ENCODE measurements at regions not wholly inside any gene's neighbourhood (a gene's known extent, or its start where the extent isn't known, plus 50 kb on each side); places are given as distances from the start of the nearest gene placed in this dataset.

DNA sequence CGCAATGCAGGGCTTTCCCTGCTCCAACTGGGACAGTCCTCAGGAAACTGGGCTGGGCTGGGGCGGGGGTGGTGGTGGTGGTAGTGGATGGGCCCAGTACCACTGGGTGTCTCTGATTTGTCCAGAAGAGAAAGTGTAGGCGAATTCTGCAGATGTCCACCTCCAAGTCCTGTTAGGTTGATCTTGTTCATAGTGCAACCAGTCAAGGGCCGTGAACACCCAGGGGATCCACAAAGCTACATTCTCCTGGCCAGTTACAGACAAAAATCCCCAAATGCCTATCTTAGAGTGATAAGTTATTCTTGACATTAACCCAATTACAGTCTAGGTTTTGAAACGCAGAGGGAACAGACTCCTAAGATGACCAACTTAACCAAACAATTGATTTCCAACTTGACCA lies 97.5 kb upstream of the SHB start:
- no peak overlapping the region for H2BK15ac ChIP-seq (ENCODE audit: low read length)
- no peak overlapping the region for H2AFZ ChIP-seq (ENCODE audit: low read length)
- no peaks in the 10 kb centered on the region for H4K20me1 ChIP-seq (replicated peaks in 1 of 2; ENCODE audit: control insufficient read depth in 1 of 2, insufficient read depth in 2 of 2, low read length in 2 of 2)
- no peaks in the 10 kb centered on the region for H3K36me3 ChIP-seq (ENCODE audit: control insufficient read depth in 2 of 4, insufficient read depth in 4 of 4, low read length in 3 of 4)
- H3K4me3 ChIP-seq (ENCODE audit: extremely low read depth in 1 of 4, insufficient read depth in 2 of 4, low read depth in 3 of 4, low read length in 4 of 4): no peak overlapping the region
- FAIRE-seq (no peak), DNase-seq (ENCODE audit: low read depth in 1 of 2, low spot score in 2 of 2) (no peak)
- H2BK5ac ChIP-seq (ENCODE audit: low read depth, low read length): no peak overlapping the region
- H3K4ac ChIP-seq (replicated peaks; ENCODE audit: insufficient read length, low read depth, low read length): no peak overlapping the region
- no peak overlapping the region for H2BK12ac ChIP-seq (ENCODE audit: low read depth, low read length)
- 79% methylated on average over 5 of the region's 5 CpGs; no CpG with 5 or more reads in 1 of the 2 experiments for WGBS, 2 experiments (ENCODE audit: extremely low coverage in 1 of 2, insufficient coverage in 1 of 2, insufficient read length in 1 of 2, insufficient replicate concordance in 2 of 2, low coverage in 1 of 2, low lambda C conversion rate in 2 of 2, missing lambda C conversion rate in 1 of 2)
- no peak overlapping the region for H3K18ac ChIP-seq (ENCODE audit: extremely low read depth, low read length)
- H2AK5ac ChIP-seq (ENCODE audit: low read depth, low read length): no peak overlapping the region
- no peaks in the 10 kb centered on the region for H3K79me1 ChIP-seq (ENCODE audit: low read depth, low read length)
- ChIA-PET POLR2A (ENCODE audit: partially characterized antibody) (no interaction called here), CTCF (ENCODE audit: partially characterized antibody) (interaction anchor here (1.0 to 1.4 kb wide), 3 partner anchors 24 to 255 kb away, joined by 3 read pairs; no protein-coding TSS in a partner anchor)
- H4K8ac ChIP-seq (ENCODE audit: extremely low read depth, insufficient read depth, low read length): no peak overlapping the region
- no peak overlapping the region for H3K4me2 ChIP-seq (ENCODE audit: insufficient read depth in 1 of 2, low read depth in 2 of 2, low read length in 2 of 2)
- H4K91ac ChIP-seq (replicated peaks; ENCODE audit: insufficient read length, low read length): no peak overlapping the region
- H3K79me2 ChIP-seq (ENCODE audit: control insufficient read depth in 1 of 2, insufficient read depth in 2 of 2, low read length in 2 of 2): no peaks in the 10 kb centered on the region
- no peaks in the 10 kb centered on the region for H3K9me3 ChIP-seq (ENCODE audit: insufficient read depth in 2 of 2, low read depth in 1 of 2, low read length in 1 of 2)
- no peak overlapping the region for H3K56ac ChIP-seq (replicated peaks; ENCODE audit: insufficient read length, low read depth, low read length)
- no peak overlapping the region for H2BK120ac ChIP-seq (replicated peaks; ENCODE audit: low read depth, low read length)
- TF ChIP-seq JUN (IDR thresholded peaks at IDR 0.05; ENCODE audit: low read depth, low read length) (no peak), RFX5 (IDR thresholded peaks at IDR 0.05; ENCODE audit: borderline replicate concordance, low read depth, low read length) (no peak), RAD21 (IDR thresholded peaks at IDR 0.05 in 1 of 2, conservative IDR thresholded peaks at IDR 0.05 in 1 of 2; ENCODE audit: low read depth in 2 of 2, low read length in 2 of 2) (no peak), NRF1 (IDR thresholded peaks at IDR 0.05; ENCODE audit: low read depth, low read length) (no peak), CHD1 (IDR thresholded peaks at IDR 0.05; ENCODE audit: low read depth, low read length) (no peak), CBX5 (IDR thresholded peaks at IDR 0.05; ENCODE audit: low read depth, low read length) (no peak)
- TF ChIP-seq, protein P1, sequence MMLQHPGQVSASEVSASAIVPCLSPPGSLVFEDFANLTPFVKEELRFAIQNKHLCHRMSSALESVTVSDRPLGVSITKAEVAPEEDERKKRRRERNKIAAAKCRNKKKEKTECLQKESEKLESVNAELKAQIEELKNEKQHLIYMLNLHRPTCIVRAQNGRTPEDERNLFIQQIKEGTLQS (IDR thresholded peaks at IDR 0.05; ENCODE audit: insufficient read depth, low read depth, low read length): no peak
- TF ChIP-seq, protein P2, sequence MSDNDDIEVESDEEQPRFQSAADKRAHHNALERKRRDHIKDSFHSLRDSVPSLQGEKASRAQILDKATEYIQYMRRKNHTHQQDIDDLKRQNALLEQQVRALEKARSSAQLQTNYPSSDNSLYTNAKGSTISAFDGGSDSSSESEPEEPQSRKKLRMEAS (IDR thresholded peaks at IDR 0.05): no peak
- no peak overlapping the region for H4K5ac ChIP-seq (ENCODE audit: insufficient read length, low read depth, low read length)
- H3K4me1 ChIP-seq (replicated peaks in 1 of 4; ENCODE audit: control insufficient read depth in 3 of 4, insufficient read depth in 4 of 4, low read length in 3 of 4): no peaks in the 10 kb centered on the region
- no peaks in the 10 kb centered on the region for H3K23me2 ChIP-seq (ENCODE audit: low read depth, low read length)
- H3K27me3 ChIP-seq (replicated peaks in 1 of 4; ENCODE audit: control insufficient read depth in 3 of 4, extremely low read depth in 1 of 4, insufficient read depth in 3 of 4, low read length in 3 of 4): no peaks in the 10 kb centered on the region
- no peak overlapping the region for H3K27ac ChIP-seq (ENCODE audit: low read depth, low read length)
- H3K9ac ChIP-seq (replicated peaks in 1 of 4; ENCODE audit: extremely low read depth in 1 of 4, low read depth in 3 of 4, low read length in 3 of 4): no peak overlapping the region
- no peak overlapping the region for H3K14ac ChIP-seq (ENCODE audit: insufficient read length)
- H3K23ac ChIP-seq (ENCODE audit: insufficient read length): no peak overlapping the region
- H2BK20ac ChIP-seq (ENCODE audit: low read length): no peak overlapping the region

Measured in H1 (cell line).